ENCODE measurements at regions not wholly inside any gene's neighbourhood (a gene's known extent, or its start where the extent isn't known, plus 50 kb on each side); places are given as distances from the start of the nearest gene placed in this dataset.

DNA sequence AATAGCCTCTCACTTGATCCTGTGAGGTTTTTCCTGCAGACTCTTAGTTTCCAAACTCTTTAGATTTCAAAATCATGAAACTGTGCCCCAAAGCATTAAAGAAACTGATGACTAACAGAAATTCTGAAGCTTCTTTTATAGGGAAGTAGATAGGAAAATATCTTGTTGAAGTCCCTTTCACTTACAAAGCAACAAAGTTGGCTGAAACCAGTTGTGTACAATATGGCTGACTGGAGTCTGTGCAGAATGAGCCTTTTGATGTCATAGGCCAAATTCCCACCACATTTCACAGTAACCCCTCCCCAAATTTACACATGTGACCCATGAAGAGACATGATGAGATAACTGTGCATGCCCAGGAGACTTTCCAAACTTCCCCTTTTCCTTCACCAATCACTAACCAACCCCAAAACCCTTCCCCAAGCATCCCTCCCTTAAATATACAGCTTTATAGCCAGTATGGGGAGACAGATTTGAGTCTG, 61.7 kb upstream of the NCK2 start:
- H2BK15ac ChIP-seq (ENCODE audit: low read depth, low read length) = no peak overlapping the region
- H3K4ac ChIP-seq (ENCODE audit: low read depth, low read length) = no peak overlapping the region
- no peak overlapping the region for H2BK120ac ChIP-seq (ENCODE audit: low read depth, low read length)
- dilution Hi-C loops (cut with HindIII; ENCODE audit: low sequenced_read_pairs, unreplicated experiment) = no loop called here
- POLR2A ChIA-PET (ENCODE audit: unreplicated experiment) = no interaction called here
- DNase-seq (no peak), ATAC-seq (ENCODE audit: low read depth) (no peak)
- H3K23ac ChIP-seq (ENCODE audit: low read depth, low read length) = no peak overlapping the region
- no peak overlapping the region for H3K18ac ChIP-seq (ENCODE audit: low read depth, low read length)
- no peaks in the 10 kb centered on the region for H3K36me3 ChIP-seq (ENCODE audit: control insufficient read depth, insufficient read depth, low read length)
- H4K8ac ChIP-seq (ENCODE audit: low read depth in 2 of 2, low read length in 2 of 2) = no peak overlapping the region
- no peak overlapping the region for H3K4me2 ChIP-seq (ENCODE audit: low read depth, low read length)
- H3K79me1 ChIP-seq (ENCODE audit: low read depth in 1 of 2, low read length in 2 of 2) = no peaks in the 10 kb centered on the region
- no peak overlapping the region for H4K91ac ChIP-seq (ENCODE audit: insufficient read depth, low read depth, low read length)
- H4K5ac ChIP-seq (ENCODE audit: low read depth, low read length) = no peak overlapping the region
- peaks cover 18% of the 10 kb centered on the region for H3K27me3 ChIP-seq (ENCODE audit: control insufficient read depth, insufficient read depth, low read length)
- in situ Hi-C loops (cut with MboI; ENCODE audit: low sequenced_read_pairs) = no loop called here
- H3K9me1 ChIP-seq (ENCODE audit: insufficient read depth, low read length) = no peaks in the 10 kb centered on the region
- TF ChIP-seq FOS (IDR thresholded peaks at IDR 0.05; ENCODE audit: low read depth, low read length) (no peak), MAZ (IDR thresholded peaks at IDR 0.05; ENCODE audit: borderline replicate concordance, low read depth, low read length) (no peak), NFE2L2 (IDR thresholded peaks at IDR 0.05; ENCODE audit: low read depth, low read length) (no peak), BHLHE40 (IDR thresholded peaks at IDR 0.05; ENCODE audit: low read depth, low read length) (no peak), CEBPB (IDR thresholded peaks at IDR 0.05; ENCODE audit: low read depth, low read length) (no peak), MAFK (IDR thresholded peaks at IDR 0.05; ENCODE audit: low read depth, low read length) (no peak), MXI1 (IDR thresholded peaks at IDR 0.05; ENCODE audit: borderline replicate concordance, low read depth, low read length) (no peak), CHD1 (IDR thresholded peaks at IDR 0.05; ENCODE audit: low read depth, low read length) (no peak), POLR2A (IDR thresholded peaks at IDR 0.05; ENCODE audit: low read depth, low read length) (no peak), RCOR1 (IDR thresholded peaks at IDR 0.05; ENCODE audit: insufficient replicate concordance, low read length) (no peak), RFX5 (IDR thresholded peaks at IDR 0.05; ENCODE audit: low read depth, low read length) (no peak), SMC3 (IDR thresholded peaks at IDR 0.05; ENCODE audit: low read depth, low read length) (no peak), RAD21 (IDR thresholded peaks at IDR 0.05; ENCODE audit: low read length) (no peak)
- TF ChIP-seq, protein P1, sequence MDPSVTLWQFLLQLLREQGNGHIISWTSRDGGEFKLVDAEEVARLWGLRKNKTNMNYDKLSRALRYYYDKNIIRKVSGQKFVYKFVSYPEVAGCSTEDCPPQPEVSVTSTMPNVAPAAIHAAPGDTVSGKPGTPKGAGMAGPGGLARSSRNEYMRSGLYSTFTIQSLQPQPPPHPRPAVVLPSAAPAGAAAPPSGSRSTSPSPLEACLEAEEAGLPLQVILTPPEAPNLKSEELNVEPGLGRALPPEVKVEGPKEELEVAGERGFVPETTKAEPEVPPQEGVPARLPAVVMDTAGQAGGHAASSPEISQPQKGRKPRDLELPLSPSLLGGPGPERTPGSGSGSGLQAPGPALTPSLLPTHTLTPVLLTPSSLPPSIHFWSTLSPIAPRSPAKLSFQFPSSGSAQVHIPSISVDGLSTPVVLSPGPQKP (IDR thresholded peaks at IDR 0.05; ENCODE audit: borderline replicate concordance, low read depth, low read length) = no peak
- TF ChIP-seq, protein P2, sequence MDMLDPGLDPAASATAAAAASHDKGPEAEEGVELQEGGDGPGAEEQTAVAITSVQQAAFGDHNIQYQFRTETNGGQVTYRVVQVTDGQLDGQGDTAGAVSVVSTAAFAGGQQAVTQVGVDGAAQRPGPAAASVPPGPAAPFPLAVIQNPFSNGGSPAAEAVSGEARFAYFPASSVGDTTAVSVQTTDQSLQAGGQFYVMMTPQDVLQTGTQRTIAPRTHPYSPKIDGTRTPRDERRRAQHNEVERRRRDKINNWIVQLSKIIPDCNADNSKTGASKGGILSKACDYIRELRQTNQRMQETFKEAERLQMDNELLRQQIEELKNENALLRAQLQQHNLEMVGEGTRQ (IDR thresholded peaks at IDR 0.05; ENCODE audit: low read depth, low read length) = no peak
- TF ChIP-seq, protein P3, sequence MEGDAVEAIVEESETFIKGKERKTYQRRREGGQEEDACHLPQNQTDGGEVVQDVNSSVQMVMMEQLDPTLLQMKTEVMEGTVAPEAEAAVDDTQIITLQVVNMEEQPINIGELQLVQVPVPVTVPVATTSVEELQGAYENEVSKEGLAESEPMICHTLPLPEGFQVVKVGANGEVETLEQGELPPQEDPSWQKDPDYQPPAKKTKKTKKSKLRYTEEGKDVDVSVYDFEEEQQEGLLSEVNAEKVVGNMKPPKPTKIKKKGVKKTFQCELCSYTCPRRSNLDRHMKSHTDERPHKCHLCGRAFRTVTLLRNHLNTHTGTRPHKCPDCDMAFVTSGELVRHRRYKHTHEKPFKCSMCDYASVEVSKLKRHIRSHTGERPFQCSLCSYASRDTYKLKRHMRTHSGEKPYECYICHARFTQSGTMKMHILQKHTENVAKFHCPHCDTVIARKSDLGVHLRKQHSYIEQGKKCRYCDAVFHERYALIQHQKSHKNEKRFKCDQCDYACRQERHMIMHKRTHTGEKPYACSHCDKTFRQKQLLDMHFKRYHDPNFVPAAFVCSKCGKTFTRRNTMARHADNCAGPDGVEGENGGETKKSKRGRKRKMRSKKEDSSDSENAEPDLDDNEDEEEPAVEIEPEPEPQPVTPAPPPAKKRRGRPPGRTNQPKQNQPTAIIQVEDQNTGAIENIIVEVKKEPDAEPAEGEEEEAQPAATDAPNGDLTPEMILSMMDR (conservative IDR thresholded peaks at IDR 0.05; ENCODE audit: low read depth, low read length) = no peak
- H2BK20ac ChIP-seq (ENCODE audit: low read depth, low read length) = no peak overlapping the region
- CTCF ChIA-PET = no interaction called here
- H3K4me3 ChIP-seq (ENCODE audit: insufficient read depth, low read depth, low read length) = no peak overlapping the region
- H2AK5ac ChIP-seq (ENCODE audit: low read depth, low read length) = no peak overlapping the region
- no peak overlapping the region for H3K27ac ChIP-seq (ENCODE audit: insufficient read depth, low read length)
- intact Hi-C loops (cut with micrococcal nuclease) = no loop called here
- H2BK5ac ChIP-seq (ENCODE audit: low read depth, low read length, poor library complexity, severe bottlenecking) = no peak overlapping the region
- H3K4me1 ChIP-seq (ENCODE audit: control insufficient read depth, insufficient read depth, low read length) = no peaks in the 10 kb centered on the region
- H3K56ac ChIP-seq (ENCODE audit: extremely low read depth, insufficient read depth, low read length) = no peak overlapping the region
- BruUV-seq (replicated peaks) = no TSS peak
- H2AK9ac ChIP-seq (replicated peaks; ENCODE audit: low read depth, low read length, poor library complexity) = no peak overlapping the region
- no peak overlapping the region for H2AFZ ChIP-seq (replicated peaks; ENCODE audit: low read length, poor library complexity)
- no peaks in the 10 kb centered on the region for H4K20me1 ChIP-seq (ENCODE audit: insufficient read depth, low read length)
- no peak overlapping the region for H3K14ac ChIP-seq (replicated peaks; ENCODE audit: low read depth, low read length)
- no peaks in the 10 kb centered on the region for H3K9me3 ChIP-seq (ENCODE audit: control insufficient read depth, insufficient read depth, low read length)
- no peak overlapping the region for H3K9ac ChIP-seq (ENCODE audit: low read depth, low read length)
